ENCODE measurements at regions not wholly inside any gene's neighbourhood (a gene's known extent, or its start where the extent isn't known, plus 50 kb on each side); places are given as distances from the start of the nearest gene placed in this dataset.
A peak's percentile ranks its signal among the peaks of the same experiment; 100 is the strongest.

DNA sequence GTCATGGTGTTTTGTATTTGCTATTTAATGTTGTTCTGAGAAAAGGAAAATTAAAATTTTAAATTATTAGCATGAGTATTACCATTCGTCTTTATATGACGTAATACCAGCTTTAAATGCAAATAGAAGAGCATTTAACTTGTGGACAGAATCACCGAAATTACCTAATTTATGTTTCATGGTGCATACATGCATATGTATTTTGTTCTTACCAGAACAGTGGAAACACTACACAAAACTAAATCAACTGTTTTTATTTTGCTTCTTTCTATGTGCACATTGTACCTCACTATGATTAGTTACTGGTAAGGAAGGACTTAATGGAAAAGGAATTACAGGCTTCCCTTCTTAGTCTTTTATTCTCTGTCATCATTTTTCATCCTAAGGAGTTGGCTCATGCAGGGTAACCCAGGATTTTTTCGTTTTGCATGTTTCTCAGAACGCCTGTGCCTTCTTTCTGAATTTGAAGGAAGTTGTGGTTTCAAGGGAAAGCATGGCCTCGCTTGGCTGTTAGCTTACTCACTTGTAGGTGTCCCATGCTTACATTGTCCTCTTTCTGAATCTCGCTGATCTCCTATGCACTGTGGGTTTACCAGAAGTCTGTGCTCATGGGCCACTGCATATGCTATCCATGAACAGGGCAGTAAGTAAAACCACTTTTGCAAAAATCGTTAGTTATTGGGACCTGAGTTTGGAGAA, 300.0 kb upstream of the PUDP start:
- no peaks in the 10 kb centered on the region for H3K9me3 Mint-ChIP-seq (ENCODE audit: unreplicated experiment)
- intact Hi-C loops (cut with micrococcal nuclease) = loop anchor here (2.0 to 5.0 kb wide), 2 partner anchors 75 to 301 kb away; partner anchors contain the start of genes PUDP and STS
- ChIA-PET CTCF (no interaction called here), POLR2A (interaction anchor here (0.6 kb wide), 1 partner anchor 287 kb away, joined by 4 read pairs; no protein-coding TSS in a partner anchor)
- DNase-seq (ENCODE audit: unreplicated experiment) = no peak
- H3K36me3 Mint-ChIP-seq (ENCODE audit: insufficient read depth, unreplicated experiment) = no peaks in the 10 kb centered on the region
- TF ChIP-seq, protein P1, sequence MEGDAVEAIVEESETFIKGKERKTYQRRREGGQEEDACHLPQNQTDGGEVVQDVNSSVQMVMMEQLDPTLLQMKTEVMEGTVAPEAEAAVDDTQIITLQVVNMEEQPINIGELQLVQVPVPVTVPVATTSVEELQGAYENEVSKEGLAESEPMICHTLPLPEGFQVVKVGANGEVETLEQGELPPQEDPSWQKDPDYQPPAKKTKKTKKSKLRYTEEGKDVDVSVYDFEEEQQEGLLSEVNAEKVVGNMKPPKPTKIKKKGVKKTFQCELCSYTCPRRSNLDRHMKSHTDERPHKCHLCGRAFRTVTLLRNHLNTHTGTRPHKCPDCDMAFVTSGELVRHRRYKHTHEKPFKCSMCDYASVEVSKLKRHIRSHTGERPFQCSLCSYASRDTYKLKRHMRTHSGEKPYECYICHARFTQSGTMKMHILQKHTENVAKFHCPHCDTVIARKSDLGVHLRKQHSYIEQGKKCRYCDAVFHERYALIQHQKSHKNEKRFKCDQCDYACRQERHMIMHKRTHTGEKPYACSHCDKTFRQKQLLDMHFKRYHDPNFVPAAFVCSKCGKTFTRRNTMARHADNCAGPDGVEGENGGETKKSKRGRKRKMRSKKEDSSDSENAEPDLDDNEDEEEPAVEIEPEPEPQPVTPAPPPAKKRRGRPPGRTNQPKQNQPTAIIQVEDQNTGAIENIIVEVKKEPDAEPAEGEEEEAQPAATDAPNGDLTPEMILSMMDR (IDR thresholded peaks at IDR 0.05; ENCODE audit: unreplicated experiment) = no peak
- peaks cover 24% of the 10 kb centered on the region for H3K4me1 Mint-ChIP-seq (ENCODE audit: insufficient read depth, unreplicated experiment)
- H3K27me3 Mint-ChIP-seq (ENCODE audit: insufficient read depth, unreplicated experiment) = no peaks in the 10 kb centered on the region
- no TSS peak for BruUV-seq (replicated peaks)
- no peak overlapping the region for H3K27ac Mint-ChIP-seq (ENCODE audit: low read depth, unreplicated experiment)
- H3K4me3 Mint-ChIP-seq (ENCODE audit: unreplicated experiment) = no peak overlapping the region

GRCh38 chrX:7446815-7447214, 298.9 kb upstream of the PUDP start:
- no TSS peak for BruUV-seq (replicated peaks)
- peaks cover 24% of the 10 kb centered on the region for H3K4me1 Mint-ChIP-seq (ENCODE audit: insufficient read depth, unreplicated experiment)

DNA sequence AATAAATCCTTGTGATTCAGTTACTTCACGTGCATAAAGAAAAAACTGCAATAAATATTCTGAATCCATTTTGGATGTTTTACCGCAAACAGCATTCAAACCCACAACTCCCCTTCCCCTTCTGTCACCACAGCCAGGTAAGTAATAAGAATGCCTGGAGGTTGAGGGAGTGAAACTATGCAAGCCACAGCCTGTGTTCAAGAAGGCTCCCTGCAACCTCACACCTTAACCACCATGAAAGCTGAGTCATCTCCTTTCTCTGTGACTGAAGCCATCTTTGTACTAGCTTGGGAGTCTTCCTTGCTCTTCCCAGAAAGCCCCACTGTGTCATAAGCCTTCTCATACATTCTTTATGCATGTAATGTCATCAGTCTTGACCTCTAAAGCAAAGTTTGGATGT, 297.0 kb upstream of the PUDP start:
- no TSS peak for BruUV-seq (replicated peaks)
- TF ChIP-seq, protein P1 (IDR thresholded peaks at IDR 0.05; ENCODE audit: unreplicated experiment) = no peak
- peaks cover 24% of the 10 kb centered on the region for H3K4me1 Mint-ChIP-seq (ENCODE audit: insufficient read depth, unreplicated experiment)
- intact Hi-C loops (cut with micrococcal nuclease) = loop anchor here (5.0 kb wide), 1 partner anchor 298 kb away; the partner anchor contains the start of genes PUDP and STS
- peak; percentile 75 for DNase-seq (ENCODE audit: unreplicated experiment)
- ChIA-PET POLR2A (interaction anchor here (1.0 kb wide), 1 partner anchor 298 kb away, joined by 4 read pairs; the partner anchor contains the start of gene STS), CTCF (no interaction called here)
- H3K27me3 Mint-ChIP-seq (ENCODE audit: insufficient read depth, unreplicated experiment) = no peaks in the 10 kb centered on the region
- no peak overlapping the region for H3K4me3 Mint-ChIP-seq (ENCODE audit: unreplicated experiment)
- H3K36me3 Mint-ChIP-seq (ENCODE audit: insufficient read depth, unreplicated experiment) = no peaks in the 10 kb centered on the region
- H3K27ac Mint-ChIP-seq (ENCODE audit: low read depth, unreplicated experiment) = no peak overlapping the region
- no peaks in the 10 kb centered on the region for H3K9me3 Mint-ChIP-seq (ENCODE audit: unreplicated experiment)

More at GRCh38 chrX:7446815-7447214, 298.9 kb upstream of the PUDP start:
- CTCF ChIA-PET = no interaction called here
- H3K27ac Mint-ChIP-seq (ENCODE audit: low read depth, unreplicated experiment) = peak overlapping the region; percentile 23
- no peaks in the 10 kb centered on the region for H3K27me3 Mint-ChIP-seq (ENCODE audit: insufficient read depth, unreplicated experiment)
- no peaks in the 10 kb centered on the region for H3K36me3 Mint-ChIP-seq (ENCODE audit: insufficient read depth, unreplicated experiment)
- H3K9me3 Mint-ChIP-seq (ENCODE audit: unreplicated experiment) = no peaks in the 10 kb centered on the region
- peak; percentile 90 for DNase-seq (ENCODE audit: unreplicated experiment)
- POLR2A ChIA-PET = interaction anchor here (0.6 kb wide), 1 partner anchor 305 kb away, joined by 3 read pairs; no protein-coding TSS in a partner anchor
- intact Hi-C loops (cut with micrococcal nuclease) = loop anchor here (2.0 to 5.0 kb wide), 2 partner anchors 74 to 300 kb away; partner anchors contain the start of genes PUDP and STS
- H3K4me3 Mint-ChIP-seq (ENCODE audit: unreplicated experiment) = no peak overlapping the region
- TF ChIP-seq, protein P1 (IDR thresholded peaks at IDR 0.05; ENCODE audit: unreplicated experiment) = no peak

DNA sequence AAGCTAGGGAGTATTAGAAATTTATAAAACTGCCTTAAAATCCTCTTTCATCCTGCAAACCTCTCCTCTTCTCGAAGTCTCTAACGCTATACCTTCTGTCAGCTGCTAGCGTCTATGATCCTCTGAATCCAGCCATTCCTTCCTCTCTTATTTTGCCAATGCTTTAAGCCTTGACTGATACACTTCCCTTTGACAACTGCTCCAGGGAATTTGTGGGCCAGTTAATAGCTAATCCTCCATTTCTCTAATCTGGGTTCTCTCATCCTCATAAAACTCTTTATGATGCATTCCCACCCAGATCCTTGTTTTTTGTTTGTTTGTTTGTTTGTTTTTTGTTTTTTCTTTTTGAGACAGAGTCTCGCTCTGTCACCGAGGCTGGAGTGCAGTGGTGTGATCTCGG, 293.6 kb upstream of the PUDP start:
- Mint-ChIP-seq H3K4me1 (ENCODE audit: insufficient read depth, unreplicated experiment) (peaks cover 16% of the 10 kb centered on the region), H3K36me3 (ENCODE audit: insufficient read depth, unreplicated experiment) (no peaks in the 10 kb centered on the region), H3K9me3 (ENCODE audit: unreplicated experiment) (no peaks in the 10 kb centered on the region), H3K4me3 (ENCODE audit: unreplicated experiment) (no peak overlapping the region), H3K27me3 (ENCODE audit: insufficient read depth, unreplicated experiment) (no peaks in the 10 kb centered on the region), H3K27ac (ENCODE audit: low read depth, unreplicated experiment) (no peak overlapping the region)
- ChIA-PET CTCF (interaction anchor here (0.6 to 1.5 kb wide), 2 partner anchors 173 to 189 kb away, joined by 3 to 4 read pairs; no protein-coding TSS in a partner anchor), POLR2A (interaction anchor here (0.7 kb wide), 1 partner anchor 60 kb away, joined by 3 read pairs; no protein-coding TSS in a partner anchor)
- intact Hi-C loops (cut with micrococcal nuclease) = no loop called here
- no TSS peak for BruUV-seq (replicated peaks)
- DNase-seq (ENCODE audit: unreplicated experiment) = no peak
- TF ChIP-seq, protein P1 (IDR thresholded peaks at IDR 0.05; ENCODE audit: unreplicated experiment) = no peak

Measured in MCF 10A (cell line).